Panc1 (cell line): ENCODE measurements at regions not wholly inside any gene's neighbourhood (a gene's known extent, or its start where the extent isn't known, plus 50 kb on each side); places are given as distances from the start of the nearest gene placed in this dataset.

Source experiments
- CTCF ChIP-seq: fragments of 450-650 bp; IDR thresholded peaks from 2 replicates; pipeline ENCODE4 v1.5.1; 2017; ENCODE audit warnings: mild to moderate bottlenecking
- POLR2AphosphoS5 ChIP-seq: IDR thresholded peaks from 2 replicates; pipeline ENCODE4 v1.6.1; 2012; ENCODE audit warnings: mild to moderate bottlenecking, low read depth, low read length, moderate library complexity
- TCF7L2 ChIP-seq: IDR thresholded peaks from 2 replicates; pipeline ENCODE4 v1.6.1; 2011; ENCODE audit warnings: mild to moderate bottlenecking, low read depth, low read length, inconsistent platforms
- TF ChIP-seq, protein P1 (sequence below), 2 experiments: IDR thresholded peaks; 2 replicates each; pipeline ENCODE4 v1.6.1; 2011 to 2012; ENCODE audit warnings: low read depth in 2 of 2, control low read depth in 1 of 2, low read length in 1 of 2, mild to moderate bottlenecking in 1 of 2, moderate library complexity in 1 of 2; ENCODE audit not compliant: insufficient read depth in 1 of 2

GRCh38 chr1:4851385-4852065 lies 197.1 kb downstream of the AJAP1 start:
- TF ChIP-seq CTCF (no peak), POLR2AphosphoS5 (no peak), TCF7L2 (no peak)
- TF ChIP-seq, protein P1, sequence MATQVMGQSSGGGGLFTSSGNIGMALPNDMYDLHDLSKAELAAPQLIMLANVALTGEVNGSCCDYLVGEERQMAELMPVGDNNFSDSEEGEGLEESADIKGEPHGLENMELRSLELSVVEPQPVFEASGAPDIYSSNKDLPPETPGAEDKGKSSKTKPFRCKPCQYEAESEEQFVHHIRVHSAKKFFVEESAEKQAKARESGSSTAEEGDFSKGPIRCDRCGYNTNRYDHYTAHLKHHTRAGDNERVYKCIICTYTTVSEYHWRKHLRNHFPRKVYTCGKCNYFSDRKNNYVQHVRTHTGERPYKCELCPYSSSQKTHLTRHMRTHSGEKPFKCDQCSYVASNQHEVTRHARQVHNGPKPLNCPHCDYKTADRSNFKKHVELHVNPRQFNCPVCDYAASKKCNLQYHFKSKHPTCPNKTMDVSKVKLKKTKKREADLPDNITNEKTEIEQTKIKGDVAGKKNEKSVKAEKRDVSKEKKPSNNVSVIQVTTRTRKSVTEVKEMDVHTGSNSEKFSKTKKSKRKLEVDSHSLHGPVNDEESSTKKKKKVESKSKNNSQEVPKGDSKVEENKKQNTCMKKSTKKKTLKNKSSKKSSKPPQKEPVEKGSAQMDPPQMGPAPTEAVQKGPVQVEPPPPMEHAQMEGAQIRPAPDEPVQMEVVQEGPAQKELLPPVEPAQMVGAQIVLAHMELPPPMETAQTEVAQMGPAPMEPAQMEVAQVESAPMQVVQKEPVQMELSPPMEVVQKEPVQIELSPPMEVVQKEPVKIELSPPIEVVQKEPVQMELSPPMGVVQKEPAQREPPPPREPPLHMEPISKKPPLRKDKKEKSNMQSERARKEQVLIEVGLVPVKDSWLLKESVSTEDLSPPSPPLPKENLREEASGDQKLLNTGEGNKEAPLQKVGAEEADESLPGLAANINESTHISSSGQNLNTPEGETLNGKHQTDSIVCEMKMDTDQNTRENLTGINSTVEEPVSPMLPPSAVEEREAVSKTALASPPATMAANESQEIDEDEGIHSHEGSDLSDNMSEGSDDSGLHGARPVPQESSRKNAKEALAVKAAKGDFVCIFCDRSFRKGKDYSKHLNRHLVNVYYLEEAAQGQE (IDR thresholded peaks at IDR 0.05; ENCODE audit: insufficient read depth in 1 of 2, low read depth in 2 of 2, low read length in 1 of 2), result no peak
